Liver (tissue), 8 donors: ENCODE measurements at regions not wholly inside any gene's neighbourhood (a gene's known extent, or its start where the extent isn't known, plus 50 kb on each side); places are given as distances from the start of the nearest gene placed in this dataset.

ENCODE experiments used
- DNase-seq: peaks from one replicate; pipeline ENCODE4 v3.0.0-alpha.2; 2017; ENCODE audit warnings: low spot score
- H3K27ac ChIP-seq, 2 donors: one replicate each; pipeline ENCODE4 v1.7.0; 2013; ENCODE audit warnings: inconsistent platforms in 2 of 2, low read length in 2 of 2, control low read depth in 1 of 2, low read depth in 1 of 2, mild to moderate bottlenecking in 1 of 2
- H3K27me3 ChIP-seq, 4 donors: one replicate each; pipeline versions ENCODE4 v1.6.1 to v1.7.0; 2013; ENCODE audit warnings: low read length in 3 of 4, inconsistent platforms in 1 of 4, mild to moderate bottlenecking in 1 of 4, moderate library complexity in 1 of 4; ENCODE audit not compliant: control insufficient read depth in 4 of 4, insufficient read depth in 4 of 4
- H3K36me3 ChIP-seq, 4 donors: one replicate each; pipeline versions ENCODE4 v1.6.1 to v1.7.0; 2013; ENCODE audit warnings: low read length in 3 of 4, mild to moderate bottlenecking in 3 of 4, low read depth in 1 of 4, moderate library complexity in 1 of 4; ENCODE audit not compliant: control insufficient read depth in 4 of 4, insufficient read depth in 3 of 4
- H3K4me1 ChIP-seq, 4 donors: one replicate each; pipeline versions ENCODE4 v1.6.1 to v1.7.0; 2013; ENCODE audit warnings: low read length in 3 of 4, mild to moderate bottlenecking in 3 of 4, moderate library complexity in 1 of 4; ENCODE audit not compliant: control insufficient read depth in 4 of 4, insufficient read depth in 4 of 4
- H3K4me3 ChIP-seq, 3 donors: one replicate each; pipeline versions ENCODE4 v1.6.1 to v1.7.0; 2013; ENCODE audit warnings: low read length in 3 of 3, control low read depth in 1 of 3, low read depth in 1 of 3, mild to moderate bottlenecking in 1 of 3
- H3K9ac ChIP-seq, 2 donors: one replicate each; pipeline ENCODE4 v1.7.0; 2013; ENCODE audit warnings: low read length in 2 of 2, mild to moderate bottlenecking in 2 of 2, moderate library complexity in 2 of 2, control low read depth in 1 of 2, low read depth in 1 of 2
- H3K9me3 ChIP-seq, 4 donors: one replicate each; pipeline versions ENCODE4 v1.6.1 to v1.7.0; 2013; ENCODE audit warnings: low read length in 3 of 4; ENCODE audit not compliant: control insufficient read depth in 4 of 4
- CTCF ChIP-seq: fragments of 150-350 bp; IDR thresholded peaks from 2 replicates; pipeline ENCODE4 v1.5.1; 2017; ENCODE audit warnings: improper control_type of control experiment, low read depth, low read length; ENCODE audit not compliant: missing input control
- EGR1 ChIP-seq, 2 donors: IDR thresholded peaks; 2 replicates each; pipeline ENCODE4 v1.6.1; 2016 to 2018; ENCODE audit warnings: antibody characterized with exemption in 2 of 2, low read depth in 2 of 2
- FOXA1 ChIP-seq: IDR thresholded peaks from 2 replicates; pipeline ENCODE4 v1.6.1; 2016; ENCODE audit warnings: antibody characterized with exemption
- FOXA2 ChIP-seq: IDR thresholded peaks from 2 replicates; pipeline ENCODE4 v1.6.1; 2016; ENCODE audit warnings: antibody characterized with exemption
- GABPA ChIP-seq, 2 donors: IDR thresholded peaks in 1 of 2; conservative IDR thresholded peaks in 1 of 2; 2 replicates each; pipeline ENCODE4 v1.6.1; 2016; ENCODE audit warnings: antibody characterized with exemption in 2 of 2, mild to moderate bottlenecking in 1 of 2, moderate library complexity in 1 of 2
- HNF4A ChIP-seq, 2 donors: conservative IDR thresholded peaks; 2 replicates each; pipeline ENCODE4 v1.6.1; 2016; ENCODE audit warnings: antibody characterized with exemption in 2 of 2, mild to moderate bottlenecking in 2 of 2
- HNF4G ChIP-seq: IDR thresholded peaks from 2 replicates; pipeline ENCODE4 v1.6.1; 2016; ENCODE audit warnings: antibody characterized with exemption
- JUND ChIP-seq, 2 donors: IDR thresholded peaks; 2 replicates each; pipeline ENCODE4 v1.6.1; 2016; ENCODE audit warnings: antibody characterized with exemption in 2 of 2
- MAX ChIP-seq: IDR thresholded peaks from 2 replicates; pipeline ENCODE4 v1.6.1; 2016; ENCODE audit warnings: antibody characterized with exemption
- NR2F2 ChIP-seq: IDR thresholded peaks from 2 replicates; pipeline ENCODE4 v1.6.1; 2016; ENCODE audit warnings: antibody characterized with exemption
- RAD21 ChIP-seq, 2 donors: IDR thresholded peaks; 2 replicates each; pipeline ENCODE4 v1.6.1; 2016; ENCODE audit warnings: antibody characterized with exemption in 2 of 2, mild to moderate bottlenecking in 2 of 2
- REST ChIP-seq: IDR thresholded peaks from 2 replicates; pipeline ENCODE4 v1.6.1; 2016; ENCODE audit warnings: antibody characterized with exemption, mild to moderate bottlenecking
- RXRA ChIP-seq, 2 donors: IDR thresholded peaks; 2 replicates each; pipeline ENCODE4 v1.6.1; 2017 to 2018; ENCODE audit warnings: antibody characterized with exemption in 2 of 2, mild to moderate bottlenecking in 1 of 2
- SP1 ChIP-seq: IDR thresholded peaks from 2 replicates; pipeline ENCODE4 v1.6.1; 2018; ENCODE audit warnings: antibody characterized with exemption, mild to moderate bottlenecking
- TAF1 ChIP-seq: conservative IDR thresholded peaks from 2 replicates; pipeline ENCODE4 v1.6.1; 2016; ENCODE audit warnings: antibody characterized with exemption, mild to moderate bottlenecking
- YY1 ChIP-seq: IDR thresholded peaks from 2 replicates; pipeline ENCODE4 v1.6.1; 2016; ENCODE audit warnings: antibody characterized with exemption, mild to moderate bottlenecking
- ZBTB33 ChIP-seq: IDR thresholded peaks from 2 replicates; pipeline ENCODE4 v1.6.1; 2016; ENCODE audit warnings: antibody characterized with exemption
- WGBS: extraction: QIAGEN DNeasy Blood & Tissue Kit; methylation state at CpG from one replicate; pipeline ENCODE4 v1.1.7; 2013; 5-methylcytosine and 5-hydroxymethylcytosine counted together
- TF ChIP-seq, protein P1 (sequence below): IDR thresholded peaks from 2 replicates; pipeline ENCODE4 v1.6.1; 2016; ENCODE audit warnings: antibody characterized with exemption
- donor health status: healthy.
- donor health status: healthy.
- donor health status: healthy.
- donor health status: healthy.
- donor health status: healthy.

DNA sequence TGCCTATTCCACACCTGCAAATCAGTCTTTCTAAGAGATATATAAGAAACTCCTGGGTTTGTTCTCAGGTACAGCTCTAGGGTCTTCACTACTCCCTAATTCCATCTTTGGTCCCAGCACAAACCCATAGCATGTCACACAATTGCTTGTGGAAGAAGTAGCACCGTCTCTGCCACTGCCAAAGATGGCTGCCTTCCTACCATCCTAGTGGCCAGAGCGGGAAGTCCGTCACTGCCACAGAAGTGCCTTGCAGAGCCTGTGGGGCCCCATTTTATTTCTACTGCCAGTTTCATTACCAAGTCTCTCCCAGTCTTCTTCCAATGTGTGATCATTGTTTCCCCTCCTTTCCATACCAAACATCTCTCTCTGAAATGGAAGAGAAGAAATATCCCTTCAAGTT is 107.6 kb downstream of the CD47 start:
- no peaks in the 10 kb centered on the region for H3K9me3 ChIP-seq
- H3K4me1 ChIP-seq: peaks cover 3 to 16% (median 9%) of the 10 kb centered on the region in 4 donors
- no peak for TF ChIP-seq SP1
- no peak for TF ChIP-seq FOXA1
- TF ChIP-seq TAF1: no peak
- no peak for TF ChIP-seq CTCF
- TF ChIP-seq RAD21 (IDR thresholded peaks at IDR 0.05): no peak
- H3K9ac ChIP-seq: no peak overlapping the region
- no peak for DNase-seq
- H3K4me3 ChIP-seq: no peak overlapping the region
- 94% methylated on average over 3 of the region's 3 CpGs for WGBS
- H3K27me3 ChIP-seq: no peaks in the 10 kb centered on the region
- H3K27ac ChIP-seq: no peak overlapping the region
- H3K36me3 ChIP-seq: no peaks in the 10 kb centered on the region

GRCh38 chr3:107982165-107982564 is 108.7 kb downstream of the CD47 start:
- Histone ChIP-seq H3K4me3 (no peak overlapping the region), H3K36me3 (no peaks in the 10 kb centered on the region), H3K9ac (no peak overlapping the region), H3K9me3 (no peaks in the 10 kb centered on the region), H3K4me1 (peaks cover 3 to 10% (median 5%) of the 10 kb centered on the region in 4 donors), H3K27me3 (no peaks in the 10 kb centered on the region), H3K27ac (no peak overlapping the region)
- no peak for DNase-seq
- TF ChIP-seq TAF1 (no peak), RXRA (IDR thresholded peaks at IDR 0.05) (no peak), MAX (no peak), HNF4G (no peak), FOXA1 (no peak), GABPA (IDR thresholded peaks at IDR 0.05 in 1 of 2, conservative IDR thresholded peaks at IDR 0.05 in 1 of 2) (no peak), CTCF (no peak), RAD21 (IDR thresholded peaks at IDR 0.05) (no peak), HNF4A (conservative IDR thresholded peaks at IDR 0.05) (no peak), EGR1 (IDR thresholded peaks at IDR 0.05; ENCODE audit: low read depth in 2 of 2) (no peak), REST (no peak), SP1 (no peak), ZBTB33 (no peak), JUND (IDR thresholded peaks at IDR 0.05) (no peak), NR2F2 (no peak), YY1 (no peak), FOXA2 (no peak)
- TF ChIP-seq, protein P1, sequence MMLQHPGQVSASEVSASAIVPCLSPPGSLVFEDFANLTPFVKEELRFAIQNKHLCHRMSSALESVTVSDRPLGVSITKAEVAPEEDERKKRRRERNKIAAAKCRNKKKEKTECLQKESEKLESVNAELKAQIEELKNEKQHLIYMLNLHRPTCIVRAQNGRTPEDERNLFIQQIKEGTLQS: no peak
- 58% methylated on average over 1 of the region's 1 CpG for WGBS
